GM19324 (cell line): ENCODE measurements at regions not wholly inside any gene's neighbourhood (a gene's known extent, or its start where the extent isn't known, plus 50 kb on each side); places are given as distances from the start of the nearest gene placed in this dataset.

Experiments
- ATAC-seq: cut with Tn5 transposase; IDR thresholded peaks from one replicate; pipeline ENCODE4 v1.9.1; 2021; ENCODE audit warnings: mild to moderate bottlenecking, moderate library complexity; ENCODE audit not compliant: unreplicated experiment, low FRiP score

DNA sequence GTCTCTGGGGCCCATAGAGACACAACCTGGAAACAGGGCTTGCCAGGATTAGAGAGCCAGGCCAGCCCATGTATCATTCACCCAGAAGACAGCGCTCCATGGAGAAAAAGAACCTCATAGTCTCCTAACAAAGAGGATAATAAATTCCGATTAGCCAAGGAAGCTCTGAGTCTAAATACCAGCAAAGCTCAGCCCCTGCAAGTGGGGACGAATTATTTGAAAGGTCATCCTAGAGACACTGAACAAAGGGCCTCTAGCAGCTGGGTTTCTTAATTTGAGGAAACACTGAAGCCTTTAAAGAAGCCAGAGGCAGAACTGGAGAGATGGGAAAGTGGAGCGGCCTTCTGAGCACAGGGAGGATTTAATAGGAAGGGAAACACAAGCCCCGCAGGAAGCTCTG is 287.1 kb upstream of the ZNF462 start:
- no peak for ATAC-seq

DNA sequence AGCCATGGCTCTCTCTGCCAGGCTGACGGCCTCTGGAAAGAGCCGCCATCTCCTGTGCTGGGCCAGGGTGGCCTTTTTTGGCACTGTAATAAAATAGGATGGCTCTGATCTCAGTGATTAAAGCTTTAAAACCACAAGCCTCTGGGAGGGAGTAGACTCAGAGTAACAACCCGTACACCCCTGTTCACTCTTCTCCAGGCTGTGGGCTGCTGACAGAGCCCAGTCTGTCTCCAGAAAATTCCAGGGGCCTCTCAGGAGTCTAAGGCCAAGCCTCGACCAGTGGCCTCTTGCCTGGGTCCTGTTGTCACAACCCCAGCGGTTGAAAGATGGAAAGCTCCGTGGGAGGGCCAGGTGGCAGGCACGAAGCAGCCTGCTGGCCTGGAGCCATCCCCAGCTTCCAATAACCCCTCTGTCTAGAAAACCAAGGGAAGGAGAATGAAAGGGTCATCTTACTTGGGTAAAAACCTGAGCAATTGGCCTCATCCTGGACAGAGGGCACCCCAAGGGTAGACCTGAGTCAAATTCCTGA is 286.7 kb upstream of the ZNF462 start:
- no peak for ATAC-seq

DNA sequence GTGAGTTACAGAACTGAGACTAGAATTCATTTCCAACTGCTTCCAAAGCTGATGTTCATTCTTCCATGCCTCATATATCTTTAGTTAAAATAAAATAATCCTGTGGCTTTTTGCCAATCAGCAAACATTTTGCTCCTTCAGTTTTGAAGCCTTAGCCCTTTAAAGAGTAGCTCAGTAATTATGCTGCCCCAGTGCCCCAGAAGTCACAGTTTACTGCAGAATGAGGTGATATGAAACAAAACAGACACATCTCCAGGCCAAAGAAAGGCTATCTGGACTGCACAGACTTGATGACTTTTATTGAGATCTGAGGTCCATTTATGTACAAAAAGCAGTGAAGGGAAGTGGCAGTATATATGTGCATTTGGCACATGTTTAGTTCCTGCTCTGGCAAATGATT is 285.8 kb upstream of the ZNF462 start:
- no peak for ATAC-seq

DNA sequence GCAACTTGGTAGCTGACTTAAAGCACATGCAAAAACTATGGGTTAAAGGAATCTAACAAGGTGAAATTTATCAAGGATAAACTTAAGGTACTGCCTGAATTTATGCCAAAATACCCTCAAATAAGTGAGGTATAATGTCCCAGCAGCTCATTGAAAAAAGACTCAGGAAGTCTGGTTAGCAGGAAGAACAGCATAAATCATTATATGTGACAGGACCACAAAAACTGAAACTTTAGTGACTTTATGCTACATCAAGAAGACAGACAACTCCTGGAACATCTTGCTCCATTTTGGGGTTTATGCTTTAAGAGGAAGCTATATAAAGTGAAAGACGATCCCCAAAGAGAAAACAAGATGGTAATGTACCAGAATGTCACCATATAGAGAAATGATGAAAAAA is 282.4 kb upstream of the ZNF462 start:
- no peak for ATAC-seq

DNA sequence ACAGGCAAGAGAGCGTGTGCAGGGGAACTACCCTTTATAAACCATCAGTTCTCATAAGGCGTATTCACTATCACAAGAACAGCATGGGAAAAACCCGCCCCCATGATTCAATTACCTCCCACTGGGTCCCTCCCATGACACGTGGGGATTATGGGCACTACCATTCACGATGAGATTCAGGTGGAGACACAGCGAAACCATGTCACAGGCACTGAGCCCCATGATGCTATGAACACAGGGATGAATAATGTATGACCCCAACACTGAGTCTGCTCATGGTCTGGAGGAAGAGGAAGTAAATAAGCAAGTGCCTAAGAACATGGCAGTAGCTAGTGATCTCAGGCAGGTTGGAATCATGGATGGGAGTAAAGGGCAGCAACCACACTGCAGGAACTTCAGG is 281.0 kb upstream of the ZNF462 start:
- no peak for ATAC-seq

DNA sequence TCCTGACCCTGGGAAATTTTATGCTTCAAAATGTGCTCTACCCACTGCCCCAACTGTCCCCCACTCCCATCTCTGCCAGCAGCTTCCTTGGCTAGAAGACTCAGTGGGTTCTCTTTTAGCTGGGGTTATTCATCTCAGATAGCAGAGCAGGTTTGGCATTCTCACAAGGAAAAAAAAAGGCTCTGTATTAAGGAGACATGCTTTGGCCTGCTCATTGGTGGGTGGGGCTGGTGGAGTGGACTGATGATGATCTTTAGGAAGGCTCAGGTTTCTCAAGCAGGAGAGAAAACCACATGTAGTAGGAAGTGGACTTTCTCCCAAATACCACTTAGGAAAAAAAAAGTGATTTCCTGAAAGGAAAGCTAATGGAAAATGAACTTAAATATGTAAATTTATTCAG is 279.2 kb upstream of the ZNF462 start:
- ATAC-seq = no peak

DNA sequence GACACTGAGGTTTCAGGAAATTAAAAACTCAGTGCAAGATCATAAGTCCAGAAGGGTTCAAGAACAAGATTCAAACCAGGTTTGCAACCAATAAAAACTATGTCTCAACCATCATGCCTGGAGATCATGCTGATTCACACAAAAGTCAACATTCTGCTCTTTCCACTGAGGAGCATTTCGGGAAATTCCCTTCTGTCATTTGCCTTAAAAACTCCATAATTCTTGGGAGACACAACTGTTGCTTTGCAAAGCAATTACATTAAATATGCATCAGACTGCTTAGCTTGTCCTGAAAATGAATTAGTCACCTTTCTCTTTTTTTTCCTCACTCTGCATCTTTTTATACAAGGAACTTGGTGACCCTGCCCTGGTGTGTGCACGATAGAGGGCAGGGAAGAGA is 275.9 kb upstream of the ZNF462 start:
- no peak for ATAC-seq

DNA sequence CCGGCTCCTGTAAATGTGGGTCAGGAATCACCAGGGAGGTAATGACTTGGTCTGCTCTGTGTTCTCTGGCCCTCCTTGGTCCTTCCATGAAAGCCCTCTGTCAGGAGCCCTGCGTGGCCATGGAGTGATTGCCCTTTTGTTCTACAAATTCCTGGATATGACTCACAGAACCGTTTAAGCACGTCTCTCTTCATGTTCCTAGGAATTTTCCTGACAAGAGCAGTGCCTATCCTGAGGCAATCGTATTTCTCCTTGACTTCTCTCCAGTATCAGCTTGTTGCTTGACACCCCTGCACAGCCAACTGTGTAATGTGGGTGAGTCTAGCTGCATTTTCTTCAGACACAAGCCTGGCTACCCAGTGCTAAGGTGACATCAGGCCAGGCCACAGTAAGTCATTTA is 274.3 kb upstream of the ZNF462 start:
- no peak for ATAC-seq

DNA sequence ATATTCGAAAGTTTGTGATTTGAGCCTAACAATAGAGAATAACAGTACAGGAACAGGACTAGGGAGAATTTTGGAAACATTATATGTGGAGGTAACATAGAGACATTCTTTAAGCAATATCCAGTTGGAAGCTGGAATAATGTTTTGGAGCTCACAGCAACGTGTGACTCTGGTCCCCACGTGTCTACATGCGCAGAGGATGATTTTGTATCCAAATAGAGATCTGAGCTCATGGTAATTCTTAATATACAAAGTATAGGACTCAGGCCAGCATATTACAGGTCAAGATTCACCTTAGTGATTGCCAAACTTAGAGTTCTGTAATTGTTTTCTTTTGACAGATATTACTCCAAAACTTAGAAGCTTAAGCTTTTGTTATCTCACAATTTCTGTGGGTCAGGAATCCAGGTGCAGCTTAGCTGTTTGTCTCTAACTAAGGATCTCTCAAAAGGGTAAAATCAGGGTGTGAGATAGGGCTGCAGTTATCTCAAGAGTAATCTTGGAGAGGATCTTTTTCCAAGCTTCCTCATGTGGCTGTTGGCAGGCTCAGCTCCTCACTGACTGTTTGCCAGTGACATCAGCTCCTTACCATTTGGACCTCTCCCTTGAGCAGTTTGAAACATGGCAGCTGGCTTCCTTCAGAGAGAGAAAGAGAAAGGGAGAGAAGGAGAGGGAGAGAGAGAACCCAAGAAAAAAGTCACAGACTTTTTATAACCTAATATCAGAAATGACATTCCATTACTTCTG is 272.0 kb upstream of the ZNF462 start:
- no peak for ATAC-seq

DNA sequence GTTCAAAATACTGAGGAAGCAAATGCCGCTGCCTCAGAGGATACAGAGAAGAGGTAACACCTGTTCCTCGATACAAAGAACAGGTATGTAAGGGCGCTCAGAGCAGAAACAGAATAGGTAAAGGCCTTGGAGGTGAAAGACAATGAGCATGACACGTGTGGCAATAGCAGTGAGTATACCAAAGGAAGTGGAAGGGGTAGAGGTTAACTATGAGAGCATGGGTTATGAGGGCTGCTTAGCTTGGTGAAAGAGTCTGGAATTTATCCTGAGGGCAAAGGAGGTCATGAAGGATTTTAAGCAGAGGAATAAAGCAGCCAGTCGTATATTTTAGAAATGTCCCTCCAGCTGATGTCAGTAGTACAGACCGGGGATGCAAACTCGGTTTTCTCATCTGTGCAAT is 269.8 kb upstream of the ZNF462 start:
- no peak for ATAC-seq

DNA sequence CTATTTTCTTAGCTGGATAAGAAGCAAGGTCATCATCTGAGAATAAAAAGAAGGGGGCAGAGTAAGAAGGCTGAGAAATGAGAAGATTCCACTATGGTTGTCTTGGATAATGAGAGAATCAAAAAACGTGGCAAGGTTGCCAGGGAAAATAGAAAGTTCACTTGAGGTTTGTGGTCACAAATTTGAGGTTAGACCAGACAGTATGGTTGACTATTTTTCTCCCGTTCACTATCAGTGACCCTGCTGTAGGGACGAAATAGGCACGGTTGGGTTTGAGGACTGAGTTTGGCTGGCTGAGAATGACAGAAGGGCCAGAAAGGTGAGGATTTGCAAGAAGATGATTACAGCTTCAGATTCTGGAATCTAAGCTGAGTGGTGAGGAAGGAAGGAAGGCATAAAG is 266.0 kb upstream of the ZNF462 start:
- no peak for ATAC-seq

DNA sequence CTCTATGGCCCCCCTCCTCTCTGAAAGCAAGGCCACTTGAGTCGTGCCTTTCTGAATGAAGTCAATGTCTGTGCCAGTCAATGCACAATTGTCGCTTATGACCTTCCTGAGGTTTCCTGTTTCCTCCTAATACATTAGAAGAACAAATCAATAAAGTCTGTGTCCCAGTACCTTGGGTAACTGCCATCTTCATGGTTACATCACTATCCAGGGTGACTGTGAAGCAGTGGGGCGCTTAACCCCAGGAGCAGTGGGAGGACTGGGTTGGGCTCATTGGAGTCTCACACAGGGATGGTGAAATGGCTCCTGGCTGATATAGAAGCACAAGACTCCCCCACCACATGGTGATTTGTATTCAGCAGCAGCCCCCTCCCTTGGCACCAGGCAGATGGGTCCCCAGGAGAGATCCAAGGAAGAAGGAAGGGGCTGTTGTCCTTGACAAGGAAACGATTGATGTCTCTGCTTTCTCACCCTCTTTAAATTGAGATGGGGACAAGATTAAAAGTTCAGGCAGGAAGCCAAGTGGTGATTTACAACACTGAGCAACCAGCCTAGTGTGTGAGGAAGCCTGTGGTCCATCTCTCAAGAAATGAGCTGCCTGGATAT is 261.9 kb upstream of the ZNF462 start:
- ATAC-seq = no peak

DNA sequence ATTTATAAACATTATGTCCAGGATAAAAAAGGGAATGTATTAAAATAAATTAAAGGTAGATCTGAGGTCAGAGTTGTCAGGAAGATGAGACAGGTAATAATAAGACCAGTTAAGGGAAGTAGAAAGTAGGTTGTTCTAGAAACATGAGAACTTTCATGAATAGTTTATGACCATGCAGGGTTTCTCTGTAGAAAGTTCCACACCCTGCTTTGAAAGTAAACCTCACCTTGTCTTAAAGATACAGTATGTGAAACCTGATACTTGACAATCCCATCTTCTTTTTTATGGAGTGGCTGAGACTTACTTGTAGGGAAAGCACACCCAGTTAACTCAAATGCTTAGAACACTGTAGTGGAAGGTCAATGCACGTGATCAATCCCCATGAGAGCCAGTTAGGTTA is 260.6 kb upstream of the ZNF462 start:
- ATAC-seq = no peak

DNA sequence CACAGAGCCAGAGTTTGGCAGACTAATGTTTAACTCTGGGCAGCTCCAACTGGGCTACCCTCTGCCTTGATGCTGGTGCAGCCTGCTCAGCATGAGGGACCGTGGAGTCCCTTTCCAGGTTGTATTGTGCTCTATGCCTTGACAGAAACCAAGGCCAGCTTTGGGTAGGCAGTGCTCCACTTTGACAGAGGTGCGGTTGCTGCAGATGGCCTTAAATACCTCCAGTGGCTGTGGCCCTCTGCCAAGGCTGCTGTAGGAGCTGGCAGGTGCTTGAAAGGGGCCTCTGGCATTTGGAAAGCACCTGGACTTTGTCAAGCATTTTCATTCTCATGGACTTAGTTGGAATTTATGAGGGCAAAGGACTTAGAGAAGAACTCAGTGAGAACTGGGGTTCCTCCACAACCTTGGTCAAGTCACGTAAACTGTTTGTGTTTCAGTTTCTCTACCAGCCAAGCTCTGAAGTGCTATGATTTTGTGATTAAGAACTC is 249.7 kb upstream of the ZNF462 start:
- ATAC-seq = no peak

DNA sequence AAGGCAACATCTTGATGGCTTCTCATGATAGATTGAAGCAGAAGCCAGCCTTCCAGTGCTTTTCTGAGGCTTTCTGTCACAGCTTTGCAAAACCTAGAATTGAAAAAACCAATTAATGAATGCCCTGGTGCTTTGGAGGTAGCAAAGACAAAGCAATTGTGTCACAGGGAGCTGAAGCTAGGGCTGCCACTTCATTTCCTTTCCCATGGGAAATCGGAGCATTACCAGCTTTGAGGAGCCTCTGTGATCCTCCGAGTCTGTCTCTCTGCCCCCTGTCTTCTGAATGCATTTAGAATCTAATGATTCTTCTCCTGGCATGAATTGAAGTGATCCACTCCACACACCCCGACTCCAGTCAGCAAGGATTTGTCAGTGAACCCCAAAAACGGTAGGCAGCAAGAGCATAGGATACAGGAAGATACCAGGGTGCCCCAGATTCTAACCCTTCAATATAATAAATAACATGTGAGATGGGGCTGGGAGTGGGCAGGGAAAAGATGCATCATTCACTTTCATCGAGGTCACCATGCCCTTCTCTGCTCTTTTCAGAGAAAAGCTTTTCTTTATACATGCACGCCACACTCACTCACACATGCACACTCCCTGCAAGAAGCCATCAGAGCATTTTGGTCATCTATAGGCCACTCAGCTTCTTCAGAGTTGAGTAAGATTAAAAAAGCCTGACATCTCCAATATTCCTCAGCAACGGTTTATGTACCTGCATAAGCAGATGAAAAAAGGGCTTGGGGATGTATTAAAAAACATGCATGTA is 247.7 kb upstream of the ZNF462 start:
- no peak for ATAC-seq

DNA sequence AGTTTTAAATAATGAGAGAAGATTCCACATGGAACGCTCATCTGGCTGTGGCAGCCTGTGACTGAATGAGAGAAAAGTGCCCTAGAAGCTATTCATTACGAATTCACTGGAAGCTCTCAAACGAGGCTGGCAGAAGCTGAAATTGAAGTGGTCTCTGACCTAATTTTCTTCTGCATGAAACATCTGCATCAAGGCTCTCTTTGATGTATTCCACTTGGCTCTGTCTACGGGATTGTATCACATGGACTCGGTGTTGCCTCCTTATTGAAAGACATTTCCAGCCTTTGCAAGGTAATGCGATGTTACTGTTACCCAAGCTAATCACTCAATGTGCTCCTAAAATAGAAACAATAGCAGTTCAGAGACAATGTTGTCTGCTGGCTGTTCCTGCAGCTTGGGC is 246.9 kb upstream of the ZNF462 start:
- ATAC-seq = no peak

DNA sequence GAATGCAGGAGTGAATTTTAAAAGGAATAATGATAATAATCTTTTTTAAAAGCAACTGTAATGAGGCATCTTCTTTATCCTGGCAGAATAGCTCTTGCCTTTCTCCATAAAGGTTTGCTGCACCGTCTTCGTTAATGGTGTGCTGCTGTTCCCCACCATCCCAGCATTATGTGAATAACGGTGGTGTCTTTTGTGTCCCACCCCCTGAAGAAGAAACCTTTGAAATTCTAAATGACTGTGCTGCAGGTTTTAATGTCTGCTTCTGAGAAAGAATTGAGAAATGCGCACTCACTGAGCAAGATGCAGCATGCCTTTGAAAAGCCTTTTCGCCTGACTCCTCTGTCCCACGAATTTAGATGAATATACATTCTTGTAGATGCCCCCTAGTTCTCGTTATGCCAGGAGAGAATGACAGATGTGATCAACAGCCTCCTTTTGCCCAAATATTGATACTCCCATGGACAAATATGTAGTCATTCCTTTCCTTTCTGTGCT is 246.1 kb upstream of the ZNF462 start:
- no peak for ATAC-seq

DNA sequence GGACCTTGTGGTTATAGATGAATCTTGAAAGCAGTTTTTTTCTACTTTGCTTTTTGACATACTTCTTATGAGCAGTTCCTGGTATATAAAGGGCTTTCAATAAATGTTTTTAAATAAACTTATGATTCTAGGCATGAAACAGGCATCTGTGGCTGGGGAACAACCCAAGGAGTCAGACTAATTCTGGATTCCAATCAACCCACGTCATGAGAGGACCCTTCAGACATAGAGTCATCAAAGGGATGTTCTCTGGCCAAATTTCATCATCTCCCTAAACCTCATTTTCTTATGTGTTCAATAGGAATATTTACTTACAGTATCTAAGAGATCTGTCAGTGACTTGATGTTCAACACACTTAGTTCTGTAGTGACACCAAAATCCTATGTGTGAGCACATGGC is 243.8 kb upstream of the ZNF462 start:
- ATAC-seq = no peak

DNA sequence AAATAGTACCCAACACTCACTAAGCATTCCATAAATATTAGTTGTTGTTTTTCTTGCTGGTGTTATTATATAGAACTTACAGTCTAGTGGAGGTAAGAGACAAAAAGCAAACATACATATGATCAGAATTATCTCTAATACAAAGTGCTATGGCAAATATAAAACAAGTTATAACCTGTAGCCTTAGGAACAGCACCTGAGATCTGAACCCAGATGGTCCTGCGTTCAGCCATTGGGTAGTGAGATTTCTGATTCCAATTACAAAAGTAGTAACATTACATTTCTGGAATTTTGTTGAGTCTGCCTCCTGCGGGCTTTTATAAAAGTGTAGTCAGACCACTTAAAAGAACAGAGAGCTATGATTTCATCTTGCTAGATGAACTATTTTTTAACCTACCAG is 242.9 kb upstream of the ZNF462 start:
- ATAC-seq = no peak

DNA sequence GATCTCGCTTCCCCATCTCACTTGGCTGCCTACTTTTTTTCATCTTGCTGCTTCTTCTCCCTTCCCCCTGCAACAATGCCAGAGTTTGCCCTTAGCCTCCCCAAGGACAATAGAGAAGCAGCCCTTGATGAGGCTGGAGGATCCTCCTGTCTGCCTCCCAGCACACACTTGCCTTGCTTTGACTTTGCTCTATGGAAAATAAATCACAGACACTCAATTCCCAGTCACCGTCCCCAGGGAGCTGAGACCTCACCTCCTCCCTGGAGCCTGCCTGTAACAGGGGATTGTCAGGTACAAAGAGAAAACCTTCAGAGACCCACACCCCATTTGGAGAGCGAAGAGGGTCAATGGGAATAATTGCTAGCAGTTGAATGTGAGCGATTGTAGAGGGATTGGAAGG is 242.1 kb upstream of the ZNF462 start:
- ATAC-seq = no peak
